ENCODE measurements at regions not wholly inside any gene's neighbourhood (a gene's known extent, or its start where the extent isn't known, plus 50 kb on each side); places are given as distances from the start of the nearest gene placed in this dataset.

DNA sequence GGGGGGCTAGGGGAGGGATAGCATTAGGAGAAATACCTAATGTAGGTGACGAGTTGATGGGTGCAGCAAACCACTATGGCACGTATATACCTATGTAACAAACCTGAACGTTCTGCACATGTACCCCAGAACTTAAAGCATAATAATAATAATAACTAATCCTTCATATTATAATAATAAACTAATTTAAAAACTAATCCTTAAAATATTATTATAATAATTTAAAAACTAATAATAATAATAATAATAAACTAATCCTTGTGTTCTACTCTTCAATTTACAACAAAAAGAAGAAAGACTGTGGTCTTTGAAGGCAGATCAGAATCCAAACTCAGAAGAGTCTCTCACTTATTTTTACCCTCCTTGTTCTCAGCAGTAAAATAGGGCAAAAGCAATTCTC is 774.9 kb downstream of the CDH8 start:
- Histone ChIP-seq H3F3A (ENCODE audit: insufficient read depth, low read length, poor library complexity, severe bottlenecking) (no peaks in the 10 kb centered on the region), H4K20me1 (ENCODE audit: insufficient read depth) (no peaks in the 10 kb centered on the region), H3K9me2 (ENCODE audit: insufficient read depth, low read length) (no peaks in the 10 kb centered on the region), H3K27me3 (ENCODE audit: insufficient read depth, low read depth, low read length) (no peaks in the 10 kb centered on the region), H3K36me3 (ENCODE audit: insufficient read depth, low read length) (no peaks in the 10 kb centered on the region), H3K4me3 (ENCODE audit: low read length) (no peak overlapping the region), H3K9ac (ENCODE audit: low read length) (no peak overlapping the region), H3K4me2 (ENCODE audit: low read length) (no peak overlapping the region), H3K79me2 (replicated peaks; ENCODE audit: insufficient read depth, low read length) (no peaks in the 10 kb centered on the region), H3K27ac (ENCODE audit: low read length) (no peak overlapping the region), H2AFZ (ENCODE audit: low read depth, low read length) (no peak overlapping the region), H3K9me3 (ENCODE audit: low read length) (no peaks in the 10 kb centered on the region)
- TF ChIP-seq EZH2 (IDR thresholded peaks at IDR 0.05; ENCODE audit: borderline replicate concordance, insufficient read depth, low read length, poor library complexity, severe bottlenecking) (no peak), TAF1 (IDR thresholded peaks at IDR 0.05; ENCODE audit: low read depth) (no peak), SMC3 (conservative IDR thresholded peaks at IDR 0.05; ENCODE audit: poor library complexity) (no peak), MXI1 (conservative IDR thresholded peaks at IDR 0.05; ENCODE audit: poor library complexity, severe bottlenecking) (no peak)
- TF ChIP-seq, protein P1, sequence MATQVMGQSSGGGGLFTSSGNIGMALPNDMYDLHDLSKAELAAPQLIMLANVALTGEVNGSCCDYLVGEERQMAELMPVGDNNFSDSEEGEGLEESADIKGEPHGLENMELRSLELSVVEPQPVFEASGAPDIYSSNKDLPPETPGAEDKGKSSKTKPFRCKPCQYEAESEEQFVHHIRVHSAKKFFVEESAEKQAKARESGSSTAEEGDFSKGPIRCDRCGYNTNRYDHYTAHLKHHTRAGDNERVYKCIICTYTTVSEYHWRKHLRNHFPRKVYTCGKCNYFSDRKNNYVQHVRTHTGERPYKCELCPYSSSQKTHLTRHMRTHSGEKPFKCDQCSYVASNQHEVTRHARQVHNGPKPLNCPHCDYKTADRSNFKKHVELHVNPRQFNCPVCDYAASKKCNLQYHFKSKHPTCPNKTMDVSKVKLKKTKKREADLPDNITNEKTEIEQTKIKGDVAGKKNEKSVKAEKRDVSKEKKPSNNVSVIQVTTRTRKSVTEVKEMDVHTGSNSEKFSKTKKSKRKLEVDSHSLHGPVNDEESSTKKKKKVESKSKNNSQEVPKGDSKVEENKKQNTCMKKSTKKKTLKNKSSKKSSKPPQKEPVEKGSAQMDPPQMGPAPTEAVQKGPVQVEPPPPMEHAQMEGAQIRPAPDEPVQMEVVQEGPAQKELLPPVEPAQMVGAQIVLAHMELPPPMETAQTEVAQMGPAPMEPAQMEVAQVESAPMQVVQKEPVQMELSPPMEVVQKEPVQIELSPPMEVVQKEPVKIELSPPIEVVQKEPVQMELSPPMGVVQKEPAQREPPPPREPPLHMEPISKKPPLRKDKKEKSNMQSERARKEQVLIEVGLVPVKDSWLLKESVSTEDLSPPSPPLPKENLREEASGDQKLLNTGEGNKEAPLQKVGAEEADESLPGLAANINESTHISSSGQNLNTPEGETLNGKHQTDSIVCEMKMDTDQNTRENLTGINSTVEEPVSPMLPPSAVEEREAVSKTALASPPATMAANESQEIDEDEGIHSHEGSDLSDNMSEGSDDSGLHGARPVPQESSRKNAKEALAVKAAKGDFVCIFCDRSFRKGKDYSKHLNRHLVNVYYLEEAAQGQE (IDR thresholded peaks at IDR 0.05; ENCODE audit: borderline replicate concordance), result no peak
- TF ChIP-seq, protein P2, sequence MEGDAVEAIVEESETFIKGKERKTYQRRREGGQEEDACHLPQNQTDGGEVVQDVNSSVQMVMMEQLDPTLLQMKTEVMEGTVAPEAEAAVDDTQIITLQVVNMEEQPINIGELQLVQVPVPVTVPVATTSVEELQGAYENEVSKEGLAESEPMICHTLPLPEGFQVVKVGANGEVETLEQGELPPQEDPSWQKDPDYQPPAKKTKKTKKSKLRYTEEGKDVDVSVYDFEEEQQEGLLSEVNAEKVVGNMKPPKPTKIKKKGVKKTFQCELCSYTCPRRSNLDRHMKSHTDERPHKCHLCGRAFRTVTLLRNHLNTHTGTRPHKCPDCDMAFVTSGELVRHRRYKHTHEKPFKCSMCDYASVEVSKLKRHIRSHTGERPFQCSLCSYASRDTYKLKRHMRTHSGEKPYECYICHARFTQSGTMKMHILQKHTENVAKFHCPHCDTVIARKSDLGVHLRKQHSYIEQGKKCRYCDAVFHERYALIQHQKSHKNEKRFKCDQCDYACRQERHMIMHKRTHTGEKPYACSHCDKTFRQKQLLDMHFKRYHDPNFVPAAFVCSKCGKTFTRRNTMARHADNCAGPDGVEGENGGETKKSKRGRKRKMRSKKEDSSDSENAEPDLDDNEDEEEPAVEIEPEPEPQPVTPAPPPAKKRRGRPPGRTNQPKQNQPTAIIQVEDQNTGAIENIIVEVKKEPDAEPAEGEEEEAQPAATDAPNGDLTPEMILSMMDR (IDR thresholded peaks at IDR 0.05; ENCODE audit: poor library complexity, severe bottlenecking), result no peak

DNA sequence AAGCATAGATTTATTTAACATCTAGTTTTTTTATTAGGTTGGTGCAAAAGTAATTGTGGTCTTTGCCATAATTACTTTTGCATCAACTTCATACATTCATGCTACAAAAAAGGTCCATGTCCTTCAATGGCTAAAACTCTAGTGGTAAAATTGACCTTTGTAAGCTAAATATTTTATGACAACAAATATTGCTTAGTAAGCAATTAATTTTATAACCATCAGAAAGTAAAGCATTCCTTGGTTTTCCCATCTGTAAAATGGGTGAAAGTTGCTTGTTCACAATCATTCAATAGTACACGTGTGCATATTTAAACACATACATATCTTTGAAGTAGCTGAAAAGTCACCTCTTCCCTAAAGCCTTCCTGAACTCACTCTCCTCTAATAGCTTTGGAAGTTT is 789.6 kb downstream of the CDH8 start:
- no peaks in the 10 kb centered on the region for H3K27me3 ChIP-seq (ENCODE audit: insufficient read depth, low read depth, low read length)
- H2AFZ ChIP-seq (ENCODE audit: low read depth, low read length), result no peak overlapping the region
- H4K20me1 ChIP-seq (ENCODE audit: insufficient read depth), result no peaks in the 10 kb centered on the region
- no peak overlapping the region for H3K4me3 ChIP-seq (ENCODE audit: low read length)
- no peaks in the 10 kb centered on the region for H3K36me3 ChIP-seq (ENCODE audit: insufficient read depth, low read length)
- H3F3A ChIP-seq (ENCODE audit: insufficient read depth, low read length, poor library complexity, severe bottlenecking), result no peaks in the 10 kb centered on the region
- no peaks in the 10 kb centered on the region for H3K79me2 ChIP-seq (replicated peaks; ENCODE audit: insufficient read depth, low read length)
- no peak overlapping the region for H3K4me2 ChIP-seq (ENCODE audit: low read length)
- H3K9me3 ChIP-seq (ENCODE audit: low read length), result no peaks in the 10 kb centered on the region
- TF ChIP-seq EZH2 (IDR thresholded peaks at IDR 0.05; ENCODE audit: borderline replicate concordance, insufficient read depth, low read length, poor library complexity, severe bottlenecking), result no peak
- TF ChIP-seq POLR2AphosphoS5 (IDR thresholded peaks at IDR 0.05), result no peak
- TF ChIP-seq, protein P1 (IDR thresholded peaks at IDR 0.05; ENCODE audit: borderline replicate concordance), result no peak
- TF ChIP-seq MXI1 (conservative IDR thresholded peaks at IDR 0.05; ENCODE audit: poor library complexity, severe bottlenecking), result no peak
- TF ChIP-seq TAF1 (IDR thresholded peaks at IDR 0.05; ENCODE audit: low read depth), result no peak
- TF ChIP-seq SMC3 (conservative IDR thresholded peaks at IDR 0.05; ENCODE audit: poor library complexity), result no peak
- no peak for TF ChIP-seq RAD21 (conservative IDR thresholded peaks at IDR 0.05)
- no peak for TF ChIP-seq EP300 (conservative IDR thresholded peaks at IDR 0.05; ENCODE audit: poor library complexity, severe bottlenecking)
- TF ChIP-seq, protein P2 (IDR thresholded peaks at IDR 0.05; ENCODE audit: poor library complexity, severe bottlenecking), result no peak
- H3K9ac ChIP-seq (ENCODE audit: low read length), result no peak overlapping the region
- no peaks in the 10 kb centered on the region for H3K9me2 ChIP-seq (ENCODE audit: insufficient read depth, low read length)
- H3K27ac ChIP-seq (ENCODE audit: low read length), result no peak overlapping the region

Data from neural cell (in vitro differentiated cells).